ENCODE measurements at regions not wholly inside any gene's neighbourhood (a gene's known extent, or its start where the extent isn't known, plus 50 kb on each side); places are given as distances from the start of the nearest gene placed in this dataset.

DNA sequence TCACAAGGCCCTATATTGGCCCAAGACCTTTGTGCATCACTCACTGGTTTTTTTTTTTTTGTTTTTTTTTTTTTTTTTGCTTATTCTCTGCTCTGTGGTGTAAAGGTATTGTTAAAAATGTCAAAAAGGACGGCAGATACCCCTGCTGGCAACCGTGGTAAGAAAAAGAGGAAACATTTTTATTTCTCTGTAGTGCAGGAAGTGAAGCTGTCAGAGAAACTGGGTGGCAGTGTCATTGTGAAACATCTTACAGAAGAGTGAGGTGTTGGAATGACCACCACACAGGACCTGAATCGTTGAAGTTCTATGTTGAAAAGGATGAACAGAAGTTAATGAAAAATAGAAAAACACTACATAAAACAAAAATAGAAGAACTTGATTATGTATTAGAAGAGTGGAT lies 346.4 kb downstream of the FGF9 start:
- ChIA-PET CTCF (no interaction called here), POLR2A (ENCODE audit: unreplicated experiment) (no interaction called here)
- BruUV-seq (replicated peaks): no TSS peak
- Histone ChIP-seq H3K4me3 (no peak overlapping the region), H3F3A (ENCODE audit: insufficient read depth, low read depth) (no peaks in the 10 kb centered on the region), H3K4me2 (no peak overlapping the region), H4K20me1 (ENCODE audit: insufficient read depth) (no peaks in the 10 kb centered on the region), H2AFZ (no peak overlapping the region), H3K36me3 (ENCODE audit: low read depth) (no peaks in the 10 kb centered on the region), H3K27ac (no peak overlapping the region), H3K27me3 (ENCODE audit: insufficient read depth, low read depth) (peaks cover 10% of the 10 kb centered on the region; the same call in 1 of the 2 replicates), H3K9me2 (ENCODE audit: insufficient read depth) (no peaks in the 10 kb centered on the region), H3K4me1 (replicated peaks; ENCODE audit: insufficient read depth) (no peaks in the 10 kb centered on the region), H3K79me2 (ENCODE audit: low read depth) (no peaks in the 10 kb centered on the region), H3K9me3 (ENCODE audit: insufficient read depth, low read depth) (no peaks in the 10 kb centered on the region)
- no peak for DNase-seq
- intact Hi-C loops (cut with micrococcal nuclease; ENCODE audit: unreplicated experiment): no loop called here
- TF ChIP-seq EZH2 (IDR thresholded peaks at IDR 0.05; ENCODE audit: low read depth): no peak
- TF ChIP-seq, protein P1, sequence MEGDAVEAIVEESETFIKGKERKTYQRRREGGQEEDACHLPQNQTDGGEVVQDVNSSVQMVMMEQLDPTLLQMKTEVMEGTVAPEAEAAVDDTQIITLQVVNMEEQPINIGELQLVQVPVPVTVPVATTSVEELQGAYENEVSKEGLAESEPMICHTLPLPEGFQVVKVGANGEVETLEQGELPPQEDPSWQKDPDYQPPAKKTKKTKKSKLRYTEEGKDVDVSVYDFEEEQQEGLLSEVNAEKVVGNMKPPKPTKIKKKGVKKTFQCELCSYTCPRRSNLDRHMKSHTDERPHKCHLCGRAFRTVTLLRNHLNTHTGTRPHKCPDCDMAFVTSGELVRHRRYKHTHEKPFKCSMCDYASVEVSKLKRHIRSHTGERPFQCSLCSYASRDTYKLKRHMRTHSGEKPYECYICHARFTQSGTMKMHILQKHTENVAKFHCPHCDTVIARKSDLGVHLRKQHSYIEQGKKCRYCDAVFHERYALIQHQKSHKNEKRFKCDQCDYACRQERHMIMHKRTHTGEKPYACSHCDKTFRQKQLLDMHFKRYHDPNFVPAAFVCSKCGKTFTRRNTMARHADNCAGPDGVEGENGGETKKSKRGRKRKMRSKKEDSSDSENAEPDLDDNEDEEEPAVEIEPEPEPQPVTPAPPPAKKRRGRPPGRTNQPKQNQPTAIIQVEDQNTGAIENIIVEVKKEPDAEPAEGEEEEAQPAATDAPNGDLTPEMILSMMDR (conservative IDR thresholded peaks at IDR 0.05): no peak

DNA sequence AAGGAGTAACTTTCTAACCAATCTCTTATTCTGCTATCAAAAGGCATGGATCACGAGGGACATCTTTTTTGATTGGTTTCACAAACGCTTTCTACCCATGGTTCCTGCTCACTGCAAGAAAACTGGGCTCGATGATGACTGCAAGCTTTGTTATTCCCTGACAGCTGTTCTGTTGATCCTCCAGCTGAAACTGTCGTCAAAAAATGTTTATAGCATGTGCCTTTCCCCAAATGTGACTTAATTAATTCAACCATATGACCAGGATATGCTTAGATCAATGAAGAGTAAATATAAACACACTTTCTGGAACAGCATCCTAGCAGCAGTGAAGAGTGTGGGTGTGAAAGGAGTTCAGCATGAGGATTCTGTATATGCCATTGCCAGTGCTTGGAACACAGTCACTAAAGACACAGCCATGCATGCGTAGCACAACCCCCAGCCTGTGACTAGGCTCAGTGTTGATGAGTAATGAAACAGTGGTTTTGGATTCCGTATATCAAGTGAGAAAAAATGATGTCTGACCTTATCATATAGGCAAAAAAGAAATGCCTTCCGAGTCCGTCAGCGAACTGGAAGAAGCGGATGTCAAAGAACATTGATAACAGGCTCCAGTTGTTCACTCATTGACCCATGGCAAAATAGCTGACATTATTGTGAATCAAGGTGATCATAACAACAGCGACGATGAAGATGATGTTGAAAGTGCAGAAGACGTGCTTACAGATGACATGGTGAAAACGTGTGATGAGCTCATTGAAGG lies 347.4 kb downstream of the FGF9 start:
- H3K36me3 ChIP-seq (ENCODE audit: low read depth): no peaks in the 10 kb centered on the region
- no peaks in the 10 kb centered on the region for H3K9me2 ChIP-seq (ENCODE audit: insufficient read depth)
- ChIA-PET POLR2A (ENCODE audit: unreplicated experiment) (no interaction called here), CTCF (no interaction called here)
- H3K27me3 ChIP-seq (ENCODE audit: insufficient read depth, low read depth): peaks cover 10% of the 10 kb centered on the region; the same call in 1 of the 2 replicates
- DNase-seq: no peak
- H3K27ac ChIP-seq: no peak overlapping the region
- H3F3A ChIP-seq (ENCODE audit: insufficient read depth, low read depth): no peaks in the 10 kb centered on the region
- no peaks in the 10 kb centered on the region for H3K4me1 ChIP-seq (replicated peaks; ENCODE audit: insufficient read depth)
- H3K9me3 ChIP-seq (ENCODE audit: insufficient read depth, low read depth): no peaks in the 10 kb centered on the region
- no peak overlapping the region for H2AFZ ChIP-seq
- H3K4me2 ChIP-seq: no peak overlapping the region
- no TSS peak for BruUV-seq (replicated peaks)
- H3K79me2 ChIP-seq (ENCODE audit: low read depth): no peaks in the 10 kb centered on the region
- H4K20me1 ChIP-seq (ENCODE audit: insufficient read depth): no peaks in the 10 kb centered on the region
- no peak for TF ChIP-seq EZH2 (IDR thresholded peaks at IDR 0.05; ENCODE audit: low read depth)
- TF ChIP-seq, protein P1 (conservative IDR thresholded peaks at IDR 0.05): no peak
- intact Hi-C loops (cut with micrococcal nuclease; ENCODE audit: unreplicated experiment): no loop called here
- no peak overlapping the region for H3K4me3 ChIP-seq

DNA sequence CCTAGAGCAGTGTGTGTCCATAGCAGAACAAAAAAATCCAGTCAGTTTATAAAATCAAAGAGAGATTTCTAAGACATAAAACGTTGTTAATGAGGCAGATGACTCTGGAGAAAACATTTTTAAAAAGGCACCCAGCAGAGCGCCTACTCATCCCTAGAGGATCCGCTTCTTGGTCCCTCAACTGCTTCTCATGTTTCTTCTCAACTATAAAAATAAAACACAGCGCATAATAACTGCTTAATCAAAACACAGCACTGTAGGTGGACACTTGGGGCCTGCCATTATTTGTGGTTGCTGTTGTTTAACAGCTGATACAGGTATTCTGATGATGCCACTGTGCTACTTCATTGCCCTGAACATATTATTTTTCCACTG lies 347.9 kb downstream of the FGF9 start:
- Histone ChIP-seq H3K27me3 (ENCODE audit: insufficient read depth, low read depth) (peaks cover 10% of the 10 kb centered on the region; the same call in 1 of the 2 replicates), H3K9me2 (ENCODE audit: insufficient read depth) (no peaks in the 10 kb centered on the region), H3K4me3 (no peak overlapping the region), H3K9me3 (ENCODE audit: insufficient read depth, low read depth) (no peaks in the 10 kb centered on the region), H4K20me1 (ENCODE audit: insufficient read depth) (no peaks in the 10 kb centered on the region), H3K36me3 (ENCODE audit: low read depth) (no peaks in the 10 kb centered on the region), H2AFZ (no peak overlapping the region), H3K27ac (no peak overlapping the region), H3F3A (ENCODE audit: insufficient read depth, low read depth) (no peaks in the 10 kb centered on the region), H3K79me2 (ENCODE audit: low read depth) (no peaks in the 10 kb centered on the region), H3K4me1 (replicated peaks; ENCODE audit: insufficient read depth) (no peaks in the 10 kb centered on the region), H3K4me2 (no peak overlapping the region)
- BruUV-seq (replicated peaks): no TSS peak
- TF ChIP-seq, protein P1 (conservative IDR thresholded peaks at IDR 0.05): no peak
- intact Hi-C loops (cut with micrococcal nuclease; ENCODE audit: unreplicated experiment): no loop called here
- no peak for DNase-seq
- ChIA-PET CTCF (no interaction called here), POLR2A (ENCODE audit: unreplicated experiment) (no interaction called here)
